NCI-H82 treated with DMSO at 0.1 percent for 48 hours (cell line): ENCODE measurements at regions not wholly inside any gene's neighbourhood (a gene's known extent, or its start where the extent isn't known, plus 50 kb on each side); places are given as distances from the start of the nearest gene placed in this dataset.
"Not testable (repeated sequence)": the region's sequence is repeated elsewhere in the genome, so short reads cannot be mapped to it uniquely, and the experiment has no call there.

Source experiments
- DNase-seq: peaks from one replicate; lab custom pipeline; 2025; ENCODE audit not compliant: unreplicated experiment; lab: John Stamatoyannopoulos, UW

DNA sequence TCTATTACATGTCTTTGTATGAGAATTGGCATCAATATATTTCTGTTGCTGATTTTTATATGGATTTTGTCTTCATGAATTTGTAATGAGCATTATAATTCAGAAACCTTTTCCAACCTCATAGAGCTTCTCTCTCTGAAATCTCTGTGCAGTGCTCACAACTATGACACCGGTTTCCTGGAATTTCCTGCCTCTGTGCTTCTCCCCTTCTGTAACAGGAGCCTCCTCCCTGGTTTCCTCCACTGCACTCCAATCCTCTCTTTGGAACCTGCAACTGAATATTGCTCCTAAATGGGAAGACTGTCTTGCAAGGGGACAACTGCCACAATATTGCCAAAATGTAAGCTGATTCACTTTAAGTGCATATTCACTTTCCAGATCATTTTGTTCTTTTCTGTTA, 1147.9 kb downstream of the UQCRFS1 start:
- no peak for DNase-seq

DNA sequence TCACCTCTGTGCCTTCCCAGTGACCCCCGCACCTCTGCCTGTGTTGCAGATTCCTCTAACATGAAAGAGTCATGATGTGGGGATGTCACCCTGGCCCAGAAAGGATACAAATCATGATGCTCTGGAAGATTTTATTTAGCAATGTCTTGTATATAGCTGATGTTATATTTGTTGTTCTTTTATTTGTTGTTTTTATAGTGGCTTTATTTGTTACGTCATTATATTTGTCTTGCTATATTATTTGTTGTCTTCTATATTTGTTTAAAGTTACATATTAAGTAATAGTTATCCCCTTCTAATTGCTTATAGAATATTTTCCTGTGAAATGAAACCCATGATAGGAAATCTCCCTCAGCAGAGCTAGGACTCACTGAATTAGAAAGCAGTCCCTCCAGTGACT, 1149.2 kb downstream of the UQCRFS1 start:
- no peak for DNase-seq

- no peak for DNase-seq
These were observed 1151.8 kb downstream of the UQCRFS1 start for GRCh38 chr19:28061111-28061510.

- not testable (repeated sequence) for DNase-seq
These were observed 1155.9 kb downstream of the UQCRFS1 start for GRCh38 chr19:28057026-28057425.

DNA sequence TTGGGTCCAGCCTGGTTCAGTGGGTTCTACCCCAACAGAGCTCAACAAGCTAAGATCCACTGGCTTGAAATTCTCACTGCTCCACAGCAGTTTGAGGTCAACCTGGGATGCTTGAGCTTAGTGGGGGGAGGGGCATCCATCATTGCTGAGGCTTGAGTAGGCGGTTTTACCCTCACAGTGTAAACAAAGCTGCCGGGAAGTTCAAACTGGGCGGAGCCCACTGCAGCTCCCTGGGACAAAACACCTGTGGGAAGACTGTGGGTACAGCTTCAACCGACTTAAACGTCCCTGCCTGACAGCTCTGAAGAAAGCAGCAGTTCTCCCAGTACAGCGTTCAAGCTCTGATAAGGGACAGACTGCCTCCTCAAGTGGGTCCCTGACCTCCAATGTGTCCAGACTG, 1161.9 kb downstream of the UQCRFS1 start:
- DNase-seq: no peak

DNA sequence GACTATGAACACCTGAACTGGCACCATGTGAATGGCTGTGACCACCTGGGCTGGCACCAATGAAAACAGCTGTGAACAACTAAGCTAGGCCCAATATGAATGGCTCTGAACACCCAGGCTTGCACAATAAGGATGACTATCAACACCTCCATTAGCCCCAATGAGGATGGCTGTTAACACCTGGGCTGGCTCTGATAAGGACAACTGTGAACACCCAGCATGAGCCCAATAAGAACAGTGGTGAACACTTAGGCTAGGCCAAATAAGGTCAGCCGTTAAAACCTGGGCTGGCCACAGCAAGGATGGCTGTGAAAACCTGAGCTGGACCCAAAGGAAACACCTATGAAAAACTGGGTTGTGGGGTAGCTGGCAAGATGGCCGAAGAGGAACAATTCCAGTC, 1163.1 kb downstream of the UQCRFS1 start:
- no peak for DNase-seq

GRCh38 chr19:28046932-28047331, 1166.0 kb downstream of the UQCRFS1 start:
- no peak for DNase-seq

- no peak for DNase-seq
These were observed 1167.3 kb downstream of the UQCRFS1 start for GRCh38 chr19:28045621-28046020.

- DNase-seq: no peak
These were observed 1168.5 kb downstream of the UQCRFS1 start for GRCh38 chr19:28044477-28044876.

DNA sequence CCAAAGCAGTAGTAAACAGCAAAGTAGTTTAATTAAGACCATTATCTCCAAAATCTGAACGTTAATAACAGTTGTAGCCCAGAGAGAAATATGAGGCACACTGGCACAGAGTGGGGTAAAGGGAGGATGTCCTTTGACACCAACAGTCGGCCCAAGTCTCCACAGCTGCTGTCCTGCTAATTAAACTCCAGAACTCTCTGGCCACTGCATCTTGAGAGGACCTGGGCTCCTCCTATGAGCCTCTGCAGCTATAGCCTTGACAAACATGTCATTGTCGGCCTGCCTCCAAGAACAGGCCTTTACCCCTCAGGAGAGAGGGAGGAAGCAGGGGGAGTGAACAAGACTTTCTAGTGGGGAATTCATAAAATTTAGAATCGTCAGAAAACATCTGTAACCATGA, 1170.4 kb downstream of the UQCRFS1 start:
- DNase-seq: no peak

GRCh38 chr19:28039677-28040381, 1173.1 kb downstream of the UQCRFS1 start:
- DNase-seq: no peak

DNA sequence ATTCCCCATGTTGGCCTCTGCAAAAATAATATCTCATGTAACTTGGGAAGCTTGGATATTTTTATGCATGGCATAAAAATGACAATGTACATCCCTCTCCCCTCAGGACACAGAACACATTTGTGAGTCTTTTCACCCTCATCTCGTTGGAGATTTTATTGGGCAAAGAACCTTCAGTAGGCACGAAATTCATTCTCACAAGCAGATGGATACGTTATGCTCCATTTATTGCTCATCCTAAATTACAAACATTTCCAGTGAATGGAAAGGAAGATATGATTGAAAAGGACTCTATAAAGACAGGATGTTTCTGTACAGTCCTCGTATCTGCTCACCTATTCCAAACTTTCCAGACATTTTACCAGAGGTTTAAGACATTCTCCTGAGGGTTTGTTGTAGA, 1175.8 kb downstream of the UQCRFS1 start:
- DNase-seq: no peak

GRCh38 chr19:28036486-28036885, 1176.5 kb downstream of the UQCRFS1 start:
- no peak for DNase-seq

DNA sequence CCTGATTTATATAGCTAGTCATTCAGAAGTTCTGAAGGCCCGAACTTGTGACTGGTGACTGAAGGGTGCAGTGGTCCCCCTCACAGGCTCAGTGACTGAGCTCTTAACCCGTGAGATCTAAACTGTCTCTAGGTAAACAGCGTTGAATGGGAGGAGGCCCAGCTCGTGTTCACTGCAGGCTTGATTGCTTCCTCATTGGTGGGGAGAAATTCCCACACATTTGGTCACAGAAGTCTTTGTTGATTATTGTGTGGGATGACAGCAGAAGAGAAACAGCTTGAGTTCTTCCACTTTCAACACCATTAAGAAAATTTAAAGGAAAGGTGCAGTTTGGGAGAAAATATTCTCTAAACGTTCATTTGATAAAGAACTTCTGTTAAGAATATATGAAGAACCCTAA, 1178.0 kb downstream of the UQCRFS1 start:
- no peak for DNase-seq

- no peak for DNase-seq
These were observed 1184.0 kb downstream of the UQCRFS1 start for GRCh38 chr19:28028881-28029444.

DNA sequence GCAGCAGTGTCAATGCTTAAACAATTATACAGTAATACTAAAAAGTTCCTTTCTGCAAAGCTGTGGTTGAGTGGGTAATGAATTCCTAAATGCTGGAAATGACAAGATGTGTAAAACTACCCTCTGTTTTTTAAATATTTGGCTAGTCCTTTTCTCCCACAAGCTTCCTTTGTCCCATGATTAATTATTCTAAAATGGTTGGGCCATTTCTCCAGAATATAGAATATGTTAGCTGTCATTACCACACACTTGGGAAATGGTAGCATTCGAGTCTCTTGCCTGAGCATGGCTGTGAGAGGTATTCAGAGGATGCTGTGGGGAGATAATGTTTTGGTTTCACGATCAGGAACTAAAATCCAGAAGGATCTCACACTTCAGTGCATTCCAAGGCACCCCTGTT, 1185.8 kb downstream of the UQCRFS1 start:
- no peak for DNase-seq

GRCh38 chr19:28026636-28027035, 1186.3 kb downstream of the UQCRFS1 start:
- DNase-seq: no peak

- no peak for DNase-seq
These were observed 1188.0 kb downstream of the UQCRFS1 start for GRCh38 chr19:28024920-28025319.

GRCh38 chr19:28023064-28023463, 1189.9 kb downstream of the UQCRFS1 start:
- DNase-seq: no peak

DNA sequence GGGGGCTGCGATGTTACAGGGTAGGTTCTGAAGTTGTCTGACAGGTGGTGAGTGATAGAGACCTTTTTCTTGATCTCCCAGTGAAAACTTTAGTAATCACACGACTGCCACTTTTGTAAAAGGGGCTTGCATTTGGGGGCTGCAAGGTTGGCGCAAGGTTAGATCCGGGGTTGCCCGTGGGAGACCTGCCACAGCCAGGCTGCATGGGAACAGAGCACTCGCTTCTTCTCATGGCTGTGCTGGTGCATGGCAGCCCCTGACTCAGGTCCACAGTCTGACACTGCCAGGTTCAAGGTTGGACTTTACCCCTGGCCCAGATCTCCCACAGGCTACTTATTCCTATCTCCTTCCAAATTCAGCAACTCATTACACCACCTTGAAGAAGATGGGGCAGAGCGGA, 1190.4 kb downstream of the UQCRFS1 start:
- DNase-seq: no peak

GRCh38 chr19:28021259-28022185, 1191.4 kb downstream of the UQCRFS1 start:
- no peak for DNase-seq
